Hematopoietic multipotent progenitor cell treated with erythropoietin and hydrocortisone succinate and interleukin-3 and kit ligand, for 4 days (in vitro differentiated cells): ENCODE measurements at regions not wholly inside any gene's neighbourhood (a gene's known extent, or its start where the extent isn't known, plus 50 kb on each side); places are given as distances from the start of the nearest gene placed in this dataset.
"Not testable (repeated sequence)": the region's sequence is repeated elsewhere in the genome, so short reads cannot be mapped to it uniquely, and the experiment has no call there.

Source experiments
- DNase-seq: peaks from one replicate; pipeline ENCODE4 v3.0.0-alpha.2; 2015

GRCh38 chr7:145916776-145917175 is 199.8 kb upstream of the CNTNAP2 start:
- DNase-seq: no peak

GRCh38 chr7:145915679-145916078 is 200.9 kb upstream of the CNTNAP2 start:
- DNase-seq: no peak

GRCh38 chr7:145909991-145910513 is 206.5 kb upstream of the CNTNAP2 start:
- DNase-seq: no peak

DNA sequence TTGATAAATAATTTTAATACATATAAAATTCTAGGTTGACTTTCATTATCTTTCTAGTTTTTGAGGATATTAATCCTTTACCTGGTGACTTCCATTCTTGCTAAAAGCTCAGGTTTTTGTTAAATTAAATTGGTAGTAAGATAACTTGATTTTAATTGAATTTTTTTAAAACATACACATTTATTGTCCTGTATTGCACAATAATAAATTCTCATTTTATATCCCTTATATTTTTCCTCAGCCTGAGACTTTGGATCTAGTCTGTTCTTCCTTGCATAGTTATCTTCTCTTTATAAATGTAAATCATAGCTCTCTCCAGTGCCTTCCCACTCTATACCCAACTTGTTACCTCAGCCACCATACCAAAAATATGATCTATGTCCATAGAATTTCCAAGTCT is 212.9 kb upstream of the CNTNAP2 start:
- no peak for DNase-seq

DNA sequence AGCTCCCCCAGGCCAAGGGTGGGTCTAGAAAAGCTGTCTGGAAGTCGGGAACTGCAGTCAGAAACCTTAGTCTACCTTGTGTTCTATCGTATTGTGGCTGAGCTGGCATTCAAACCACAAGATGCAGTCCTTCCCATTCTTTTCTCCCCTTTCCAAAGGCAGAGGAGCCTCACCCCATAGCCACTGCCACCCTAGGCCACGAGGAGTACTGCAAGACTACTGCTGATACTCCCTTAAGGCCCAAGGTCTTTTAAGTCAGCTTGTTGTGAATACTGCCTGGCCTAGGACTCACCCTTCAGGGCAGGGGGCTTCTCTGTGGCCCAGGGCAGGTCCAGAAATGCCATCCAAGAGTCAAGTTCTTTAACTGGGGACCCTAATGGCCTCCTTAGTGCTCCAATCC is 214.5 kb upstream of the CNTNAP2 start:
- DNase-seq: no peak

DNA sequence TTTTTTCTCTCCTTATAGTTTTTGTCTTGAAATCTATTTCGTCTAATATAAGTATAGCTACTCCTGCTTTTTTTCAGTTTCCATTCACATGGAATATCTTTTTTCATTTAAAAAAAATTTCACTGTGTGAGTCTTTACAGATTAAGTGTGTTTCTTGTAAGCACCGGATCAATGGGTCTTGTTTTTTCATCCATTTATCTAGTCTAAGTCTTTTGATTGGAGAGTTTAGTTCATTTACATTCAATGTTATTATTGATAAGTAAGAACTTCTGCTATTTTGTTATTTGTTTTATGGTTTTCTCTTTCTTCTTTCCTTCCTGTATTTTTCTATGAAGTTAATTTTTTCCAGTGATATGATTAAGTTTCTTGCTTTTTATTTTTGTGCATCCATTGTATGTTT is 216.7 kb upstream of the CNTNAP2 start:
- no peak for DNase-seq

GRCh38 chr7:145893925-145894535 is 222.6 kb upstream of the CNTNAP2 start:
- no peak for DNase-seq

GRCh38 chr7:145884716-145885514 is 231.7 kb upstream of the CNTNAP2 start:
- no peak for DNase-seq

DNA sequence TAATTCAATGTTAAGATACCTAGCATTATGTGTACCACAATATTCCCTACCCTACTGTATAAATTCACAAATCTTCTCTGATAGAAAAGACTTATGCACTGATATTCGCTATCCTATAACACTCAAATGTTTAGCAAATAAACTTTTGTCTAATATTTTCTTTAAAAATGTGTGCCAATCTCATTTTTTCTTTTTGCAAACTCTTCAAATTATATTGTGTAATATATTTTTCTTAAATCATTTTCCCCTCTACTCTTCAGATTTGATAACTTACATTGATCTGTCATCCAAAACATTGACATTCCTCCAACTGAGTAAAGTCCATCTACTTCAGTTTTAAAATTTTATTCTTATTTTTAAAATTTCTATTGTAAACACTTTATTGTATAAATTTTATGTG is 240.2 kb upstream of the CNTNAP2 start:
- no peak for DNase-seq

DNA sequence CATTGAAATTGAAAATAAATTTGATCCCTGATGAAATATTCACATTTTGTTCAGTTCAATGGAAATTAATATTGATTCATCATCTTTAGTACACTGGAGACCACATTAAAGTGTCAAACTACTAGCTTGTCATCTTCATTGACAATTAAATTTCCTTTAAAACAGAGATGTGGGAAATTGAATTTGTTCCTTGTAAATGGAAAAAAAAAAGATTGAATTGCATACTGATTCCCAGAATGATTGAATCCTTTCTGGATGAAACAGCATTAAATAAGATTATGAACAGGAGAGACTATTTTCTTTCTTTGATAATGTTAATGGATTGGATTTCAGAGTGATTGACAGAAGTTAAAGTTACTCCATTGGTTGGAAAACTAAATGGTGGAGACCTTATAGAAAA is 241.3 kb upstream of the CNTNAP2 start:
- DNase-seq: no peak

- no peak for DNase-seq
Measured at GRCh38 chr7:145868935-145869334, 247.7 kb upstream of the CNTNAP2 start.

GRCh38 chr7:145862212-145862611 is 254.4 kb upstream of the CNTNAP2 start:
- no peak for DNase-seq

GRCh38 chr7:145860809-145861208 is 255.8 kb upstream of the CNTNAP2 start:
- DNase-seq: no peak

GRCh38 chr7:145850636-145851035 is 266.0 kb upstream of the CNTNAP2 start:
- no peak for DNase-seq

GRCh38 chr7:145848691-145849090 is 267.9 kb upstream of the CNTNAP2 start:
- peak; percentile 31 for DNase-seq

- no peak for DNase-seq
Measured at GRCh38 chr7:145845345-145845744, 271.3 kb upstream of the CNTNAP2 start.

- DNase-seq: no peak
Measured at GRCh38 chr7:145839814-145840213, 276.8 kb upstream of the CNTNAP2 start.

- no peak for DNase-seq
Measured at GRCh38 chr7:145831616-145832206, 284.9 kb upstream of the CNTNAP2 start.

DNA sequence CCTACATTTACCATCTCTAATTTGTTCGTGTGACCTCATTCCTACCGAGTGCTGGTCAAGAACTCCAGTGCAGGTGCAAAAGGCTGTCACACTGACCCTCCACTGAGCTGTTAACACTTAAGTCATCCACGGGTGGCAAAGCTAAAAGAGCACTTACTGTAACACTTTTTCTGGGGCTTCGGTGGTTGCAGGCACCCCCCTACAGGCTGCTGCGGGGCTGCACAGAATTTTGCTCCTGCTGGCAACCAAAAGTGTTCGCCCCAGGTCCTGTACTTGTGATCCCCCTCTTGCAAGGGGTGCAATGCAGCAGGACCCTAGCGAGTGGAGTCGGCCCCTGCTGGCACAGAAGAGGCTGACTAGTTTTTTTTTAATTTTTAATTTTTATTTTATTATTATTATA is 298.9 kb upstream of the CNTNAP2 start:
- no peak for DNase-seq

DNA sequence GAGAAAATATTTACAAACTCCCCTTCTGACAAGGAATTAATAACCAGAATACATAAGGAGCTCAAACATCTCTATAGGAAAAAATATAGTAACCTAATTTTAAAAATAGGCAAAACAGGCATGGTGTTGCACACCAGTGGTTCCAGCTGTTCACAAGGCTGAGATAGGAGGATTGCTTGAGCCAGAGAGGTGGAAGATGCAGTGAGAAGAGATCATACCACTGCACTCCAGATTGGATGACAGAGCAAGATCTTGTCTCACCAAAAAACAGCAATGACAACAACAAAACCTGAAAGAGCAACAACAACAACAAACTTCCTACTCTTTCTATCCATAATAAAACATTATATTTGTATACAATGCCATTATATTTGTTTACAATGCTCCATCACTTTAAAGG is 304.4 kb upstream of the CNTNAP2 start:
- no peak for DNase-seq

GRCh38 chr7:145805496-145805895 is 311.1 kb upstream of the CNTNAP2 start:
- DNase-seq: not testable (repeated sequence)

- no peak for DNase-seq
Measured at GRCh38 chr7:145797507-145797906, 319.1 kb upstream of the CNTNAP2 start.

- no peak for DNase-seq
Measured at GRCh38 chr7:145795132-145795531, 321.5 kb upstream of the CNTNAP2 start.
